A172 (cell line): ENCODE measurements at regions not wholly inside any gene's neighbourhood (a gene's known extent, or its start where the extent isn't known, plus 50 kb on each side); places are given as distances from the start of the nearest gene placed in this dataset.

Experiments used
- DNase-seq: peaks from one replicate; pipeline ENCODE4 v3.0.0-alpha.2; 2015; ENCODE audit warnings: low spot score

DNA sequence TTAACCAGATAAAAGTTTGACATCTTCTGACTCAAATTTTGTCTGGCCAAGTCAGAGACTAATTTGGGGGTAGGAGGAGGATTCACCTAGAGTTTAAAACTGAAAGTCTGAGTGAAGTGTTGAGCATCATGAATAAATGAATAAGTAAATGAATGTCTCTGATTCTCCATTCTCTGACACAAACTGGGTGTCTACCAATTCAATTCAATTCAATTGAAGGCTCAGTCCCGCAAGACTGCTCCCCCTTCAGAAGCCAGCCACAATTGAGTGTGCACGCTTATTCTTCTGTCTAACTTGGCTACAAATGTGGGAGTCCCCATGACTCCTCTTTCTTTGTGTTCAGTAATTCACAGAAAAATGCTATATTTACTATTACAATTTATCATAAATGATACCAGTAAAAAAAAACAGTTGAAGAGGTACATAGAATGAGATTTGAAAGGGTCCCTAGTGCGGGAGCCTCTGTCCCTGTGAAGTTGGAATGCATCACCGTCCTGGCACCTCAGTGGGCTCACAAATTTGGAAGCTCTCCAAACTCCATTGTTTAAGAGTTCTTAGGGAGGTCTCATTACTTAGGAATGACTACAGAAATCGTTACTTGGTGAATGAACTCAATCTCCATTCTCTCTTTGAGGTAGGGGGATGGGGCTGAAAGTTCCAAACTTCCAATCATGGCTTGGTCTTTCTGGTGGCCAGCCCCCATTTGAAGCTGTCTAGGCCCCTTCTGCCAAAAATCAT lies 243.7 kb upstream of the PHYHIPL start:
- DNase-seq, result no peak

DNA sequence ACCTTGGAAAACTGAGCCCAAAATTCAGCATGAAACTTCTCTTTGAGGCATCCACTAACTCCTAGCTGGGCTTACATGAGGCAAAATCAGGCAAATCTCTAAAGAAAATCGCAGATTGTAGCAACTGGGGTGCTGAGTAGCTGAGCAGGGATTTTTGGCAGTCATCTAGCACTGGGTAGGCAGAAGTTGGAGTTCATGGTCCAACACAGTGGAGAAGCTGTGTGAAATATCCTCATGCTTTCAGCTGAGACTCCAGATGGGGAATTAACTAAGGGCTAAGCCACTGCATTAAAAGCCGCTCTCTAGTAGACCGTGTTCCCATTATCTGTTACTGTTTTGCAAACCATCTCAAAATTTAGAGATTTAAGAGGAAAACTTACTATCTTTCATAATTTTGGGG lies 240.1 kb upstream of the PHYHIPL start:
- no peak for DNase-seq

DNA sequence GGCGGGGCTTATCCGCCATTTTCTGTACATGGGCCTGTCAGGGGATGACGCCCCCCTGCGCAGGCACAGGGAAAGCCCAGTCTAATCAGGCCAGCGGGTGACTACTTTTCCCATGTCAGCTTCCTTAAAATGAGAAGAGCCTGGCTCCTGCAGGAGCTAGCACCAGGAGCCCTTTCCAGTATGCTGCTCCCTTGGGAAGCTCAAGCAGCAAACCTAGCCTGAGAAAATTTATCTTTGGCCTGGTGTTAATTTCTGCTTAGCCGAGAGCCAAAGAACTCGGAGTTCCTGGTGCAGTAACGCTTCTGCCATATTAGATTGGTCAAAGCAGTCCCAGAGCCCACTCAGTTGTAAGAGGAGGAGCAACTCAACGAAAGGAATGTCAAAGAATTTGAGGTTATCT lies 239.0 kb upstream of the PHYHIPL start:
- DNase-seq, result no peak

DNA sequence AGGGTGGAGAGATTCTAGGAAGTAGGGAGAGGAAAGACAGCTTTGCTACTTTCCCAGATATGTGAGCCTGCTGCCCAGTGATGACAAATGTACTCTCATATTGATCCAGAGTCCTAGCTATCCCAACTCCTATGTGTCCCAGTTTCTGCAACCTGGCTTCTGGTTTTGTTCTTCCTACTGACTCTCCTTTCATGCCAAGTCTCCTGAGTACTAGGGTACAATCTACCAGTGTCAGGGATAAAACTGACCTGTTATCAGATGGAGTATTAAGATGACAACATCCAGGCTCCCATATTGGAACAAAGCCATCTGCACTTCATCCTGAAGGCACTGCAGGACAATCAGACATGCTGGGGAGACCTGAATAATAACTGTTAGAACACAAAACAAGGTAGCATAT lies 233.7 kb upstream of the PHYHIPL start:
- no peak for DNase-seq

GRCh38 chr10:58943256-58943890 lies 233.1 kb upstream of the PHYHIPL start:
- no peak for DNase-seq

DNA sequence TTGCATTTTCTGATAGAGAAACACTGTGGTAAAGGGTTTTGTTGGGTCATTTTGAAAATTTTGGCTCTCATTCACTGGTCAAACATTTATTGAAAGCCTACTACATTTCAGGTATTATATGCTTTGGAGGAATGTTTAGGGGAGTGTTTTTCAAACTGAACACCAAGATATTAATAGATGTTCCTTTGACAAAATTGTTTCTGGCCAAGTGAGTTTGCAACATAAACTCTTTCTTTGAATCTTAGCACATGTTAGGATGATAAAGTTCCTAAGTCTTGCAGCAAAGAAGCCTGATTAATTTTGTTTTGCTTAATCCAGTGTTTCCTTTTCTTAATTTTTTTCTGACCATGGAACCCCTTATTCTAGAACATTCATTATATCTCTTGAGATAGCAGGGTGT lies 232.5 kb upstream of the PHYHIPL start:
- no peak for DNase-seq

GRCh38 chr10:58948303-58948702 lies 228.1 kb upstream of the PHYHIPL start:
- DNase-seq, result no peak

DNA sequence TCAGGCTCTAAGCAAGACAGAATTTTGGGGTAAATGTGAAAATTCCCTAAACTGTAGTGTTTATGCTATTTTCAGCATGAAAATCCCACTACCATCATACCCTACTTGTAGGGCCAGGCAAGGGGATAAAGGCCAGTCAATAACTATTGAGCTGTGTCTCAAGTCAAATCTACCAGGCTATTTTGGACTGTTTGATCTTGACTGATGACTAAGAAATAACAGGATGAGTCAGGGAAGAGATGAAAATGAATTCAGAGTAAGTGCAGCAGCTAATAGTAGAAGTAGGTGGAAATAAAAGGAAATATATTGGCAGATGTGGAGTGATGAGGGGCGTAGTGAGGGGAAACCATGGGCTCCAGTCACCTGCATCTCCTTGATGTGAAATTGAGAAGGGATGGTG lies 225.8 kb upstream of the PHYHIPL start:
- no peak for DNase-seq

DNA sequence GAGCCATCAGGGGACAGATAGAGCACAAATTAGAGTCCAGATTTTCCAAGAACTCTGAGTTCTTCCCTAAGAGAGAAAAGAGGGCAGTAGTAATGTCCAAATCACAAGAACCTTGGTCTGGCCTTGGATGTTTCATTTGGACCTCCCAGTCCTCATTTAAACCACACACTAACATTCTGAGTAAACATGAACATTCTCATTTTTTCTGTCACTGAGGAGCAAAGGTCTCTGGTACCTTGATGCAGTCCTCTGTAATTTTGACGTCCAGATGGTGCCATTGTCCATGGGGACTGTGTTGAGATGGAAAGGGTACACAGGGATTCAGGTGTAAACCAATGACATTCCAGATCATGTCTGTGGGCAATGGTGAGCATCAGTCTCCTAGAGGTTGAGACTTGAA lies 225.4 kb upstream of the PHYHIPL start:
- DNase-seq, result no peak

DNA sequence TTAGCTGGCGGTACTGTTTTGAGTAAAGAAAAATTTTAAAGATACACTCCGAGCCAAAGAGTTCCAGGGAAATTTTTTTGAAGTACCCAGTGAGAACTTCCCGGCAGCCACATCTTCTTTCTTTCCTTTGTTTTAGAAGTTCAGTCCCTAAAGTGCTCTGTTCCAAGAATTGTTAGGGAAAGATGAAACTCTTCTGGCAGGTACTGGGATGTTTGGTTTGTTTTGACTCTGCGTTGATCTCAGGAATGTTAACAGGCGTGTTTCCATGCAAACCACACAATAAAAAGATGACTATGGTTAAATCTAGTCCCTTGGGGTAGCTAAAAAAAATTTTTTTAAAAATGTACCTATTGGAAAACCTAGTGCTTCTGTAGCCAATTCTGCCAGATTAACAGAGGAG lies 224.7 kb upstream of the PHYHIPL start:
- DNase-seq, result no peak

DNA sequence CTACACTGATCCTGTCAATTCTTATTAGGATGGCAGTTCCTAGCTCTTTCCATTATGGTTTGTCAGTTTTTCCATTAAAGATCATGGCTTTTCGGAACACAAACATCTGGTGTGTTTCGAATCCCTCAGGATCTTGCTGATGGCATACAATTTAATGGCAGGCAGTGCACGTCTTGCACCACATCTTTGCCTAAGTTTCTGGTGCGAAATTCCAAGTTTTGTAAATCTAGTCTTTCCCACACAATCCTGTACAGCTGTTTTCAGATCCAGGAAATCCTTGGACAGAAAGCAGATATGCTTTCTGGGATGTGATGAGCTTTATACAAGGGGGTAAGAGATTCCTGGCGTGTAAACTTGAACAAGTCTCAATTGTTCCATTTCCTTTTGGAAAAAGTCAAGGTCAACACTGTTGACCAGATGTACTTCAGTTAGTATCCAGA lies 224.3 kb upstream of the PHYHIPL start:
- no peak for DNase-seq

DNA sequence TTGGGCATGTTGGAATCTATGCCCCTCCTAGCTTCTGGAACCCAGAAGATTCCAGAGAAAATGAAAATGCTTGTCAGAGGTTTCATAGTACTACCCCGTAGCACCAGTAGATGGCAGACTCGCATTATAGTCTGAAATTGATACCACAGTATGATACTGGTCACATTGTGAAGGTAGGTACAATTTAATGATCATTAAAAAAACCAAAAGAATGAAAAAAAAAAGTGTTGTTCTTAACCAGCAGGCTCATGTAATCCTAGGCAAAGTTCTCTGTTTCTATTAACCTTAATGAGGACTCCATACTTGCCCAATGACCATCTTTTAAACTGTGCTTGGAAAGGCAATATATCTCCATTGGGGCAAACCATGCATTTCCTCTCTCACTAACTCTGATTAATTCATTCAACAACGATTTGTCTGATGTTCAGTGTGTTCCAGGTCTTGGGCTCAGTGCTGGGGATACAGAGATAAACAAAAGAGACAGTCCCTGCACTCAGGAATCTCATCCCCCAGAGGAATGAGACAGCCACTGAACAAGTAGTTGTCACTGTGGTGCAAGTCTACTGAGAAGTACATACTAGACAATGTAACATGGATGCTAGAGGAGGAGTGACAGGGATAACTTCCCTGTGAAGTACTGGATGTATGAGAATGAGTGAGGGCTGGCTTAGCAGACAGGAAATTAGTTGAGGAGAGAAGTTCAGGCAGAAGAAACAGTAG lies 223.5 kb upstream of the PHYHIPL start:
- peak; percentile 52 for DNase-seq

DNA sequence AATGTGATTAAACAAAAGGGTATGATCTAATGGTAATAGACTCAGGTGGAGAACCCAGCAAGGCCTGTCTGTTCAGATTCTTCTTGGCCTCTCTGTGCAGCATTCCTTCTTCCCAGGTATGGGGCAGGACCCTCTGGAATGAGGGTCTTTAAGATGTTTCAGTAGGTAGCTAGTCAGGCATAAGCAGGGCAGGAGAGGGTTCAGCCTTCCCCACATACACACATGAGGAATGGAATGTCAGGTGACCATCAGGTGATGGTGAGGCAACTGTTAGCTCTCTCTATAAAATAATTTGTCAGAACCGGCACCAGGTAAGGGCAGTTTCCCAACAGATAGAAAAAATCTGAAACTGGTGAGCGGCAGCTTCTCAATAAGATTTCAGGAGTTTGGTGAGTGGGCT lies 222.3 kb upstream of the PHYHIPL start:
- no peak for DNase-seq

DNA sequence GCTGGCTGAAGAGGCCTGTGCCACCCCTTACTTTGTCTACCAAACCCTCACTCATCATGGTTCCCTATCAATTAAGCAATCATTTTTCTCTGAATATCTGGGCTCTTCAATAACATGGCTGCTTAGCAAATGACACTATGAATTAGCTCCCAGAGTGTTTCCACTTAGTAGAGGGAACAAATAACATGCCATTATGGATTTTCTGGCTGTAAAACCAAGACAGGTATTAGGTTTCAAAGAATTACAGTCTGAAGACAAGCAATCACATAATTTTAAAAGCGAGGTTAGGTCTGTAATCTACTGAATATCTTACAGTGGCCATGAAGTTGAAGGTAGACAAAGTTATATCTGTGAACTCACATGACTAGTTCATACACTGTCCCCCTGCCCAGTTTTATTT lies 220.8 kb upstream of the PHYHIPL start:
- no peak for DNase-seq

DNA sequence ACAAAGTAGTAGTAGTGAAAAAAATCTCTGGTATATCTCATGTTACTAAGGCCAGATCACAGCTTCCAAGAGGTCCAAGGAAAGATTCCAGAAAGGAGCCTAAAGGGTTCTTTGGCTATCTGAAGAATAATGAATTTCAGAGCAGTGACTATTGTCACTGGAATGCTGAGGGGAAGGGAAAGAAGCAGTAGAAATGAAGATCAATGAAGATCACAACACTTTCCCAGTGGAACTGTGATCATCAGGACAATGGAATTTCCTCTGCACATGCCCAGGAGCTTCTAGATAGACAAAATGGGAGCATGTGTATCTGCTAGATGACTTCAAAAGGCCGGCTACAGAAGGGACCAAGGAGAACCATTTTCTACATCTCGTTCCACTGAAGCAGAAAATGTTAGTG lies 219.5 kb upstream of the PHYHIPL start:
- no peak for DNase-seq

GRCh38 chr10:58957517-58957916 lies 218.9 kb upstream of the PHYHIPL start:
- DNase-seq, result no peak

GRCh38 chr10:58963101-58963534 lies 213.3 kb upstream of the PHYHIPL start:
- DNase-seq, result no peak

GRCh38 chr10:58963723-58964124 lies 212.7 kb upstream of the PHYHIPL start:
- no peak for DNase-seq

DNA sequence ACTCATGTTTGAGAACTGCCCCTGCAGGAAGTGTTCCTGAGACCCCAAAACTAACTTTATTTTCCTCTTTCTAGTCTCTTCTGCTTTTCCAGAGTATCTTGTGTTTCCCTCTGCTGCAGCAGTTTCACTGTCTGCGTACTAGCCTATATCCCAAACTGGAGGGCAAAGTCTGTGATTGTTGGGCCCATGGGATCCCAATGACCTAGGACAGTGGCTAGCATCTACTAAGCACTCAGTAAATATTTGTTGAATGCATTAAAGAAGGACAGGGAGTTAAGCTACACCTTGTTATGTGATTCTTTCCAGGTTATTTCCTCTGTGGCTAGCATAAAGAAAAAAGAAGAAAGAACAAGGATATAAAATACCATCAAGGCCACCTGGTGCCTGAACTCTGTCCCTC lies 210.6 kb upstream of the PHYHIPL start:
- DNase-seq, result no peak

- DNase-seq, result peak; percentile 72
Observed at GRCh38 chr10:58967551-58968388, 208.7 kb upstream of the PHYHIPL start.

DNA sequence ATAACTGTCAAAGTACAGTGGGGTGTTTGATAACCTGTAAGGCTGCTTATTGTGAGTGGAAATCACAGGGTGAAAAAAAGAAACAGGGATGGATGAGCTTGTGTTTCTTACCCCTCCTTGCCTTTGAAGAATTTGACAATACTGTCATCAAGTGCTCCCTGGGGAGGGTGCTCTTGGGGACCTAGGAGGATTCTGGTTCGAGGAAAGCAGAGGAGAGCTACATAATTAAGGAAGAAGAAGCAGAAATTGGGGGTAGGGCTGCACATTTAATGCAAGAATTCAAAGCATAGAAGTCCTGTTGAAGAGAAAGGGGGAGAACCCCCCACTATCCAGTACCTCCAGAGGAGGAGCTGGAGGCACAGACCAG lies 208.1 kb upstream of the PHYHIPL start:
- DNase-seq, result no peak

DNA sequence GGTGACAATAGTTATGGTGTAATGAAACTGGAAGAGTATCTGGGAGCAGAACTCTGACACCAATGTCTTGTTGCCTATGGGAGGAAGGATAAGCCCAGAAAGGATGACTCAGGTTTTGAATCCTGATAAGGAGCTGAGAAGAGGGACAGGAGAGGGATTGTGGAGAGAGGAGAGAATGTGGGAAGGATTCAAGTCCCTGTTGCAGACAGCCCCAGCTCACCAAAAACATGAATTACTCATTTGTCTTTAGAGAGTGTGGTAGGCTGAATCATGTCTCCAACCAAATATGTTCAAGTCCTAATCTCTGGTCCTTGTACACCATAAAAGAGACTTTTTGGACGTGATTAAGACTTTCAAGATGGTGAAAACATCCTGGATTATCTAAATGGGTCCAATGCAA lies 206.9 kb upstream of the PHYHIPL start:
- peak; percentile 49 for DNase-seq
